CD4-positive, alpha-beta T cell treated with Interleukin-4 for 4 hours (primary cell): ENCODE measurements at regions not wholly inside any gene's neighbourhood (a gene's known extent, or its start where the extent isn't known, plus 50 kb on each side); places are given as distances from the start of the nearest gene placed in this dataset.
A peak's percentile ranks its signal among the peaks of the same experiment; 100 is the strongest.

ENCODE experiments used
- DNase-seq: peaks from one replicate; pipeline ENCODE4 v3.0.0-alpha.2; 2020

GRCh38 chr11:111444040-111444439 lies 65.0 kb upstream of the POU2AF1 start:
- no peak for DNase-seq

GRCh38 chr11:111443640-111444039 lies 64.6 kb upstream of the POU2AF1 start:
- no peak for DNase-seq

GRCh38 chr11:111443032-111443431 lies 64.0 kb upstream of the POU2AF1 start:
- no peak for DNase-seq

- DNase-seq = no peak
Observed at GRCh38 chr11:111441443-111441842, 62.4 kb upstream of the POU2AF1 start.

- DNase-seq = no peak
Observed at GRCh38 chr11:111440416-111441205, 61.5 kb upstream of the POU2AF1 start.

- no peak for DNase-seq
Observed at GRCh38 chr11:111439901-111440300, 60.8 kb upstream of the POU2AF1 start.

GRCh38 chr11:111438846-111439520 lies 59.9 kb upstream of the POU2AF1 start:
- no peak for DNase-seq

GRCh38 chr11:111438168-111438567 lies 59.1 kb upstream of the POU2AF1 start:
- no peak for DNase-seq

GRCh38 chr11:111435046-111435698 lies 56.1 kb upstream of the POU2AF1 start:
- DNase-seq = no peak

- DNase-seq = peak; percentile 40
Observed at GRCh38 chr11:111429066-111429506, 50.0 kb upstream of the POU2AF1 start.
